Astrocyte (in vitro differentiated cells and primary cell): ENCODE measurements at regions not wholly inside any gene's neighbourhood (a gene's known extent, or its start where the extent isn't known, plus 50 kb on each side); places are given as distances from the start of the nearest gene placed in this dataset.

ENCODE experiments used
- CTCF ChIP-seq: IDR thresholded peaks from 2 replicates; pipeline ENCODE4 v1.5.1; 2011; ENCODE audit warnings: low read depth, mild to moderate bottlenecking, inconsistent platforms, low read length, moderate library complexity; ENCODE audit not compliant: insufficient read depth
- EZH2 ChIP-seq: IDR thresholded peaks from 2 replicates; pipeline ENCODE4 v1.6.1; 2012; ENCODE audit warnings: mild to moderate bottlenecking, low read length, inconsistent platforms; ENCODE audit not compliant: insufficient read depth

GRCh38 chrY:8442097-8442496, 895.2 kb upstream of the TSPY4 start:
- TF ChIP-seq CTCF (no peak), EZH2 (no peak)
